H1 (cell line): ENCODE measurements at regions not wholly inside any gene's neighbourhood (a gene's known extent, or its start where the extent isn't known, plus 50 kb on each side); places are given as distances from the start of the nearest gene placed in this dataset.

Experiments
- CTCF ChIA-PET: fragments of 300-600 bp; sonication (Branson Sonifier 250); formaldehyde crosslinking; loops from one replicate; lab custom pipeline; 2021; ENCODE audit not compliant: partially characterized antibody; lab: Charles Lee
- POLR2A ChIA-PET: fragments of 300-600 bp; sonication (Branson Sonifier 250); formaldehyde crosslinking; loops from one replicate; lab custom pipeline; 2021; ENCODE audit warnings: inconsistent platforms; ENCODE audit not compliant: partially characterized antibody; lab: Charles Lee
- DNase-seq, 2 experiments: peaks; one replicate each; pipeline versions ENCODE4 v3.0.0 to v3.0.0-alpha.2; 2010 to 2022; ENCODE audit warnings: low spot score in 2 of 2, low read depth in 1 of 2, mixed read lengths in 1 of 2
- FAIRE-seq: peaks from 2 replicates; lab custom pipeline; 2011; peaks lifted over from hg19 to GRCh38; lab: Jason Lieb, UNC
- H2AFZ ChIP-seq: 2 replicates; pipeline ENCODE4 v1.8.1; 2012; ENCODE audit warnings: low read length, inconsistent platforms
- H2AK5ac ChIP-seq: 2 replicates; pipeline ENCODE4 v1.6.1; 2013; ENCODE audit warnings: low read depth, low read length
- H2BK120ac ChIP-seq: replicated peaks from 2 replicates; pipeline ENCODE3; 2013; ENCODE audit warnings: low read depth, low read length, inconsistent platforms
- H2BK12ac ChIP-seq: 2 replicates; pipeline ENCODE4 v1.6.1; 2013; ENCODE audit warnings: low read depth, low read length
- H2BK15ac ChIP-seq: 2 replicates; pipeline ENCODE4 v1.6.1; 2013; ENCODE audit warnings: low read length
- H2BK20ac ChIP-seq: 2 replicates; pipeline ENCODE4 v1.6.1; 2013; ENCODE audit warnings: low read length
- H2BK5ac ChIP-seq: 2 replicates; pipeline ENCODE4 v1.6.1; 2013; ENCODE audit warnings: low read depth, low read length
- H3K14ac ChIP-seq: 2 replicates; pipeline ENCODE4 v1.6.1; 2013; ENCODE audit warnings: inconsistent platforms; ENCODE audit not compliant: insufficient read length
- H3K18ac ChIP-seq: 2 replicates; pipeline ENCODE4 v1.6.1; 2013; ENCODE audit warnings: low read length; ENCODE audit errors: extremely low read depth
- H3K23ac ChIP-seq: 2 replicates; pipeline ENCODE4 v1.6.1; 2013; ENCODE audit warnings: inconsistent platforms; ENCODE audit not compliant: insufficient read length
- H3K23me2 ChIP-seq: 2 replicates; pipeline ENCODE4 v1.6.1; 2013; ENCODE audit warnings: low read depth, low read length
- H3K27ac ChIP-seq: 2 replicates; pipeline ENCODE4 v1.6.1; 2011; ENCODE audit warnings: low read depth, low read length, inconsistent platforms
- H3K27me3 ChIP-seq, 4 experiments: replicated peaks in 1 of 4; 1 replicate in 1 of 4; 2 replicates in 3 of 4; pipeline versions ENCODE4 v1.6.1 to v1.8.1; 2011 to 2013; ENCODE audit warnings: low read length in 3 of 4, mild to moderate bottlenecking in 3 of 4, inconsistent platforms in 2 of 4, mixed read lengths in 2 of 4, moderate library complexity in 1 of 4; ENCODE audit not compliant: control insufficient read depth in 3 of 4, insufficient read depth in 3 of 4; ENCODE audit errors: extremely low read depth in 1 of 4
- H3K36me3 ChIP-seq, 4 experiments: 2 replicates each; pipeline versions ENCODE4 v1.6.1 to v1.8.1; 2011 to 2013; ENCODE audit warnings: mild to moderate bottlenecking in 4 of 4, low read length in 3 of 4, moderate library complexity in 2 of 4, control low read depth in 1 of 4, inconsistent platforms in 1 of 4; ENCODE audit not compliant: insufficient read depth in 4 of 4, control insufficient read depth in 2 of 4
- H3K4ac ChIP-seq: replicated peaks from 2 replicates; pipeline ENCODE3; 2013; ENCODE audit warnings: low read length, low read depth, mixed read lengths, inconsistent platforms; ENCODE audit not compliant: insufficient read length
- H3K4me1 ChIP-seq, 4 experiments: replicated peaks in 1 of 4; 1 replicate in 1 of 4; 2 replicates in 3 of 4; pipeline versions ENCODE4 v1.6.1 to v1.8.1; 2011 to 2013; ENCODE audit warnings: low read length in 3 of 4, inconsistent platforms in 2 of 4, mixed read lengths in 1 of 4; ENCODE audit not compliant: insufficient read depth in 4 of 4, control insufficient read depth in 3 of 4
- H3K4me2 ChIP-seq, 2 experiments: 2 replicates each; pipeline versions ENCODE4 v1.6.1 to v1.8.1; 2011 to 2013; ENCODE audit warnings: low read depth in 2 of 2, low read length in 2 of 2, control low read depth in 1 of 2, inconsistent platforms in 1 of 2, mild to moderate bottlenecking in 1 of 2; ENCODE audit not compliant: insufficient read depth in 1 of 2
- H3K4me3 ChIP-seq, 4 experiments: fragments of 200-600, 300-600 bp in 1 of 4; sonication (generic), shearing (Covaris generic), sonication (Bioruptor Twin) in 1 of 4; 2 replicates each; pipeline versions ENCODE4 v1.5.1 to v1.8.1; 2011 to 2016; ENCODE audit warnings: low read length in 4 of 4, low read depth in 3 of 4, control low read depth in 2 of 4, inconsistent platforms in 2 of 4, mild to moderate bottlenecking in 2 of 4, mixed read lengths in 1 of 4, moderate library complexity in 1 of 4; ENCODE audit not compliant: insufficient read depth in 2 of 4; ENCODE audit errors: extremely low read depth in 1 of 4
- H3K56ac ChIP-seq: replicated peaks from 2 replicates; pipeline ENCODE3; 2013; ENCODE audit warnings: low read depth, mild to moderate bottlenecking, mixed read lengths, low read length, inconsistent platforms; ENCODE audit not compliant: insufficient read length
- H3K79me1 ChIP-seq: 2 replicates; pipeline ENCODE4 v1.6.1; 2013; ENCODE audit warnings: low read depth, low read length, control low read depth
- H3K79me2 ChIP-seq, 2 experiments: 2 replicates each; pipeline versions ENCODE4 v1.6.1 to v1.8.1; 2012 to 2013; ENCODE audit warnings: low read length in 2 of 2, mild to moderate bottlenecking in 2 of 2, inconsistent platforms in 1 of 2; ENCODE audit not compliant: insufficient read depth in 2 of 2, control insufficient read depth in 1 of 2
- H3K9ac ChIP-seq, 4 experiments: replicated peaks in 1 of 4; 1 replicate in 1 of 4; 2 replicates in 3 of 4; pipeline versions ENCODE4 v1.6.1 to v1.8.1; 2011 to 2013; ENCODE audit warnings: low read depth in 3 of 4, low read length in 3 of 4, control low read depth in 2 of 4, mild to moderate bottlenecking in 2 of 4, moderate library complexity in 2 of 4, inconsistent platforms in 1 of 4; ENCODE audit errors: extremely low read depth in 1 of 4
- H3K9me3 ChIP-seq, 2 experiments: 2 replicates each; pipeline versions ENCODE4 v1.6.1 to v1.8.1; 2012 to 2013; ENCODE audit warnings: mild to moderate bottlenecking in 2 of 2, moderate library complexity in 2 of 2, control low read depth in 1 of 2, inconsistent platforms in 1 of 2, low read depth in 1 of 2, low read length in 1 of 2, mixed read lengths in 1 of 2; ENCODE audit not compliant: insufficient read depth in 2 of 2
- H4K20me1 ChIP-seq, 2 experiments: replicated peaks in 1 of 2; 2 replicates each; pipeline versions ENCODE3 to v1.8.1; 2011 to 2013; ENCODE audit warnings: inconsistent platforms in 2 of 2, low read length in 2 of 2, mild to moderate bottlenecking in 1 of 2; ENCODE audit not compliant: insufficient read depth in 2 of 2, control insufficient read depth in 1 of 2
- H4K5ac ChIP-seq: 2 replicates; pipeline ENCODE4 v1.6.1; 2013; ENCODE audit warnings: low read length, low read depth, mixed read lengths, inconsistent platforms; ENCODE audit not compliant: insufficient read length
- H4K8ac ChIP-seq: 2 replicates; pipeline ENCODE4 v1.8.0; 2013; ENCODE audit warnings: mild to moderate bottlenecking, moderate library complexity, low read length, inconsistent platforms; ENCODE audit not compliant: insufficient read depth; ENCODE audit errors: extremely low read depth
- H4K91ac ChIP-seq: replicated peaks from 2 replicates; pipeline ENCODE3; 2013; ENCODE audit warnings: low read length, mixed read lengths, inconsistent platforms; ENCODE audit not compliant: insufficient read length
- CEBPB ChIP-seq: IDR thresholded peaks from 2 replicates; pipeline ENCODE4 v1.6.1; 2012; ENCODE audit warnings: low read depth, low read length
- POLR2AphosphoS5 ChIP-seq: IDR thresholded peaks from 2 replicates; pipeline ENCODE4 v1.6.1; 2011; ENCODE audit warnings: low read depth, low read length
- RFX5 ChIP-seq: IDR thresholded peaks from 2 replicates; pipeline ENCODE4 v1.6.1; 2011; ENCODE audit warnings: low read depth, low read length, improper control_type of control experiment, borderline replicate concordance
- TAF7 ChIP-seq: optimal IDR thresholded peaks from 2 replicates; pipeline ENCODE3; 2011; ENCODE audit warnings: low read depth, mild to moderate bottlenecking, inconsistent platforms, low read length, moderate library complexity, borderline replicate concordance
- WGBS, 2 experiments: shearing (Covaris generic) in 1 of 2; methylation state at CpG; one replicate each; pipeline versions ENCODE4 v1.1.6 to v1.1.7; 2013 to 2015; ENCODE audit warnings: low lambda C conversion rate in 2 of 2, mixed read lengths in 2 of 2, inconsistent platforms in 1 of 2, low coverage in 1 of 2, missing lambda C conversion rate in 1 of 2; ENCODE audit not compliant: insufficient replicate concordance in 2 of 2, insufficient coverage in 1 of 2, insufficient read length in 1 of 2; ENCODE audit errors: extremely low coverage in 1 of 2, missing lambda C conversion rate in 1 of 2; 5-methylcytosine and 5-hydroxymethylcytosine counted together

DNA sequence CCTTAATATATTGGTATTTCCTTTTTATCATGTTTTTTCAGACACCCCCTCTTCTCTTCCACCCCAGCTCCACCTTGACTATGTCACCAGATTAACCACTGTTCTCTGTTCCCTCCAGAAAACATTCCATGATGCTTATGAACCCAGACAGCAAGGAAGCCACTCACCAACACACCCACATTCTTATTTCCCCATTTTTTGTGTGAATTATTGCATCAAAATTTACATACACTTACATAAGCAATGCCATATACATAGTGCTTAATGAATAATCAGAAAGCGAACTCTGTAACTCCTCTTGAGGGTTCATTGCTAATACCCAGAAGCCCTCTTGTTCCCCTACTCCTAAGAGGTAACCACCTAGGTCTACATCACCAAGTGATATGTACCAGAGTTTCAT lies 182.3 kb upstream of the CDYL start:
- Histone ChIP-seq H4K20me1 (no peaks in the 10 kb centered on the region), H2AFZ (no peak overlapping the region), H2BK12ac (no peak overlapping the region), H3K56ac (no peak overlapping the region), H3K9me3 (no peaks in the 10 kb centered on the region), H3K27me3 (no peaks in the 10 kb centered on the region), H2AK5ac (no peak overlapping the region), H3K23ac (no peak overlapping the region), H3K36me3 (no peaks in the 10 kb centered on the region), H3K14ac (no peak overlapping the region), H2BK120ac (no peak overlapping the region), H3K4ac (no peak overlapping the region), H3K79me2 (no peaks in the 10 kb centered on the region), H3K23me2 (peaks cover 2% of the 10 kb centered on the region; the same call in 1 of the 2 replicates), H3K4me2 (no peak overlapping the region), H3K4me1 (no peaks in the 10 kb centered on the region), H3K9ac (no peak overlapping the region), H3K27ac (no peak overlapping the region), H2BK15ac (no peak overlapping the region), H4K91ac (no peak overlapping the region), H3K18ac (no peak overlapping the region), H2BK5ac (no peak overlapping the region), H4K8ac (no peak overlapping the region), H4K5ac (no peak overlapping the region), H3K79me1 (no peaks in the 10 kb centered on the region), H3K4me3 (no peak overlapping the region), H2BK20ac (no peak overlapping the region)
- DNase-seq (no peak), FAIRE-seq (no peak)
- POLR2A ChIA-PET = no interaction called here
- WGBS, 2 experiments = 95% methylated on average over 1 of the region's 1 CpG; no CpG with 5 or more reads in 1 of the 2 experiments
- CTCF ChIA-PET = no interaction called here
- TF ChIP-seq RFX5 = no peak
- no peak for TF ChIP-seq POLR2AphosphoS5
- TF ChIP-seq TAF7 = no peak
- no peak for TF ChIP-seq CEBPB
